ENCODE measurements at regions not wholly inside any gene's neighbourhood (a gene's known extent, or its start where the extent isn't known, plus 50 kb on each side); places are given as distances from the start of the nearest gene placed in this dataset.
"Not testable (repeated sequence)": the region's sequence is repeated elsewhere in the genome, so short reads cannot be mapped to it uniquely, and the experiment has no call there.

GRCh38 chr1:24251501-24251900 is 64.4 kb upstream of the IFNLR1 start:
- Mint-ChIP-seq H3K27me3 (ENCODE audit: insufficient read depth) (peaks cover 6% of the 10 kb centered on the region), H3K36me3 (ENCODE audit: low read depth) (no peaks in the 10 kb centered on the region), H3K9me3 (no peaks in the 10 kb centered on the region), H3K27ac (no peak overlapping the region), H3K4me1 (ENCODE audit: low read depth) (peaks cover 4% of the 10 kb centered on the region), H3K4me3 (no peak overlapping the region)
- intact Hi-C loops (cut with micrococcal nuclease): no loop called here
- DNase-seq (ENCODE audit: low spot score): no peak

GRCh38 chr1:24250791-24251190 is 63.7 kb upstream of the IFNLR1 start:
- Mint-ChIP-seq H3K4me1 (ENCODE audit: low read depth) (no peaks in the 10 kb centered on the region), H3K4me3 (no peak overlapping the region), H3K9me3 (no peaks in the 10 kb centered on the region), H3K27me3 (ENCODE audit: insufficient read depth) (peaks cover 2% of the 10 kb centered on the region), H3K36me3 (ENCODE audit: low read depth) (no peaks in the 10 kb centered on the region), H3K27ac (no peak overlapping the region)
- DNase-seq (ENCODE audit: low spot score): no peak
- intact Hi-C loops (cut with micrococcal nuclease): no loop called here

GRCh38 chr1:24250224-24250623 is 63.1 kb upstream of the IFNLR1 start:
- intact Hi-C loops (cut with micrococcal nuclease): no loop called here
- H3K4me1 Mint-ChIP-seq (ENCODE audit: low read depth): no peaks in the 10 kb centered on the region
- peaks cover 2% of the 10 kb centered on the region for H3K27me3 Mint-ChIP-seq (ENCODE audit: insufficient read depth)
- no peaks in the 10 kb centered on the region for H3K36me3 Mint-ChIP-seq (ENCODE audit: low read depth)
- no peak for DNase-seq (ENCODE audit: low spot score)
- H3K4me3 Mint-ChIP-seq: no peak overlapping the region
- no peak overlapping the region for H3K27ac Mint-ChIP-seq
- H3K9me3 Mint-ChIP-seq: no peaks in the 10 kb centered on the region

GRCh38 chr1:24248859-24249258 is 61.8 kb upstream of the IFNLR1 start:
- peaks cover 8% of the 10 kb centered on the region for H3K27me3 Mint-ChIP-seq (ENCODE audit: insufficient read depth)
- intact Hi-C loops (cut with micrococcal nuclease): no loop called here
- DNase-seq (ENCODE audit: low spot score): no peak
- no peak overlapping the region for H3K27ac Mint-ChIP-seq
- H3K9me3 Mint-ChIP-seq: no peaks in the 10 kb centered on the region
- no peak overlapping the region for H3K4me3 Mint-ChIP-seq
- H3K36me3 Mint-ChIP-seq (ENCODE audit: low read depth): no peaks in the 10 kb centered on the region
- no peaks in the 10 kb centered on the region for H3K4me1 Mint-ChIP-seq (ENCODE audit: low read depth)

GRCh38 chr1:24247337-24247736 is 60.2 kb upstream of the IFNLR1 start:
- DNase-seq (ENCODE audit: low spot score); H3K4me1 Mint-ChIP-seq (ENCODE audit: low read depth); H3K4me3 Mint-ChIP-seq; H3K27ac Mint-ChIP-seq; H3K36me3 Mint-ChIP-seq (ENCODE audit: low read depth); H3K9me3 Mint-ChIP-seq; intact Hi-C loops (cut with micrococcal nuclease); H3K27me3 Mint-ChIP-seq (ENCODE audit: insufficient read depth): not testable (repeated sequence)

- intact Hi-C loops (cut with micrococcal nuclease): no loop called here
- no peaks in the 10 kb centered on the region for H3K36me3 Mint-ChIP-seq (ENCODE audit: low read depth)
- H3K27ac Mint-ChIP-seq: no peak overlapping the region
- H3K4me1 Mint-ChIP-seq (ENCODE audit: low read depth): no peaks in the 10 kb centered on the region
- no peak for DNase-seq (ENCODE audit: low spot score)
- no peak overlapping the region for H3K4me3 Mint-ChIP-seq
- H3K9me3 Mint-ChIP-seq: no peaks in the 10 kb centered on the region
- H3K27me3 Mint-ChIP-seq (ENCODE audit: insufficient read depth): peaks cover 5% of the 10 kb centered on the region
These were observed 57.6 kb upstream of the IFNLR1 start for GRCh38 chr1:24244519-24245268.

GRCh38 chr1:24237750-24238395 is 50.8 kb upstream of the IFNLR1 start:
- H3K27ac Mint-ChIP-seq: no peak overlapping the region
- H3K9me3 Mint-ChIP-seq: no peaks in the 10 kb centered on the region
- no peak for DNase-seq (ENCODE audit: low spot score)
- peaks cover 6% of the 10 kb centered on the region for H3K27me3 Mint-ChIP-seq (ENCODE audit: insufficient read depth)
- peaks cover 4% of the 10 kb centered on the region for H3K4me1 Mint-ChIP-seq (ENCODE audit: low read depth)
- H3K4me3 Mint-ChIP-seq: no peak overlapping the region
- intact Hi-C loops (cut with micrococcal nuclease): no loop called here
- no peaks in the 10 kb centered on the region for H3K36me3 Mint-ChIP-seq (ENCODE audit: low read depth)

GRCh38 chr1:24236789-24237371 is 49.8 kb upstream of the IFNLR1 start:
- Mint-ChIP-seq H3K9me3 (no peaks in the 10 kb centered on the region), H3K4me3 (no peak overlapping the region), H3K36me3 (ENCODE audit: low read depth) (no peaks in the 10 kb centered on the region), H3K4me1 (ENCODE audit: low read depth) (peaks cover 4% of the 10 kb centered on the region), H3K27ac (no peak overlapping the region), H3K27me3 (ENCODE audit: insufficient read depth) (peaks cover 6% of the 10 kb centered on the region)
- intact Hi-C loops (cut with micrococcal nuclease): no loop called here
- DNase-seq (ENCODE audit: low spot score): no peak
